ENCODE measurements at regions not wholly inside any gene's neighbourhood (a gene's known extent, or its start where the extent isn't known, plus 50 kb on each side); places are given as distances from the start of the nearest gene placed in this dataset.

- TF ChIP-seq GATA2 (IDR thresholded peaks at IDR 0.05; ENCODE audit: insufficient read depth, insufficient read length, low read depth, low read length) (no peak), POLR2AphosphoS5 (IDR thresholded peaks at IDR 0.05; ENCODE audit: insufficient read depth, low read depth, low read length) (no peak)
- TF ChIP-seq, protein P1, sequence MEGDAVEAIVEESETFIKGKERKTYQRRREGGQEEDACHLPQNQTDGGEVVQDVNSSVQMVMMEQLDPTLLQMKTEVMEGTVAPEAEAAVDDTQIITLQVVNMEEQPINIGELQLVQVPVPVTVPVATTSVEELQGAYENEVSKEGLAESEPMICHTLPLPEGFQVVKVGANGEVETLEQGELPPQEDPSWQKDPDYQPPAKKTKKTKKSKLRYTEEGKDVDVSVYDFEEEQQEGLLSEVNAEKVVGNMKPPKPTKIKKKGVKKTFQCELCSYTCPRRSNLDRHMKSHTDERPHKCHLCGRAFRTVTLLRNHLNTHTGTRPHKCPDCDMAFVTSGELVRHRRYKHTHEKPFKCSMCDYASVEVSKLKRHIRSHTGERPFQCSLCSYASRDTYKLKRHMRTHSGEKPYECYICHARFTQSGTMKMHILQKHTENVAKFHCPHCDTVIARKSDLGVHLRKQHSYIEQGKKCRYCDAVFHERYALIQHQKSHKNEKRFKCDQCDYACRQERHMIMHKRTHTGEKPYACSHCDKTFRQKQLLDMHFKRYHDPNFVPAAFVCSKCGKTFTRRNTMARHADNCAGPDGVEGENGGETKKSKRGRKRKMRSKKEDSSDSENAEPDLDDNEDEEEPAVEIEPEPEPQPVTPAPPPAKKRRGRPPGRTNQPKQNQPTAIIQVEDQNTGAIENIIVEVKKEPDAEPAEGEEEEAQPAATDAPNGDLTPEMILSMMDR (IDR thresholded peaks at IDR 0.05; ENCODE audit: extremely low read depth in 1 of 2, insufficient read depth in 1 of 2, low read depth in 1 of 2, low read length in 2 of 2) = no peak
These were observed 84.6 kb downstream of the MAIP1 start for GRCh38 chr2:200039724-200040650.

All from endothelial cell of umbilical vein (primary cell).